Thyroid gland (tissue), 4 donors: ENCODE measurements at regions not wholly inside any gene's neighbourhood (a gene's known extent, or its start where the extent isn't known, plus 50 kb on each side); places are given as distances from the start of the nearest gene placed in this dataset.

Source experiments
- POLR2A ChIP-seq, 2 donors: fragments of 450-650 bp; IDR thresholded peaks; one replicate each; pipeline ENCODE4 v1.6.1; 2017; ENCODE audit warnings: antibody characterized with exemption in 2 of 2, mild to moderate bottlenecking in 2 of 2, moderate library complexity in 1 of 2
- TF ChIP-seq, protein P1 (sequence below), 6 experiments: fragments of 200-600 bp in 3 of 6; fragments of 450-650 bp in 3 of 6; sonication (generic) in 3 of 6; IDR thresholded peaks; one replicate each; pipeline ENCODE4 v1.5.1; 2016 to 2019; ENCODE audit warnings: antibody characterized with exemption in 6 of 6, mild to moderate bottlenecking in 2 of 6, inconsistent platforms in 1 of 6, moderate library complexity in 1 of 6

DNA sequence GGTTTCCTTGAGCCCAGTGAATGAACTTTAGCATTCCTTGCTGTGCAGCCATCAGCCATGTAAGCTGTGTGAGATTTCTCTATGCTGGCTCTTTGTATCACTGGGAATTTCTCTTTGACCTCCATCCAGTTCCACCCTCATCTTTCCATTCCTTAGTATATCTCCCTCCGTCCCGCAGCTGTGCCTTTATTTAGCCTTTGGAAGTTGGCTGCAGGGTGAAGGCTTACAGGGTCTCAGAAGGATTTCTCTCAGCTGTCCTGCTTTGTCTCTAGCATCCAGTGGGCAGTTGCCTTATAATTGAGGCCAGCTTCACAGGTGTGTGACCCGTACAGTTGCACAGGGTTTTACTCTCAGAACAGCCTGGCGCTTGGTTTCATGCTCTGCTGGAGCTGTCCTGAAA, 144.3 kb downstream of the PXDC1 start:
- TF ChIP-seq, protein P1, sequence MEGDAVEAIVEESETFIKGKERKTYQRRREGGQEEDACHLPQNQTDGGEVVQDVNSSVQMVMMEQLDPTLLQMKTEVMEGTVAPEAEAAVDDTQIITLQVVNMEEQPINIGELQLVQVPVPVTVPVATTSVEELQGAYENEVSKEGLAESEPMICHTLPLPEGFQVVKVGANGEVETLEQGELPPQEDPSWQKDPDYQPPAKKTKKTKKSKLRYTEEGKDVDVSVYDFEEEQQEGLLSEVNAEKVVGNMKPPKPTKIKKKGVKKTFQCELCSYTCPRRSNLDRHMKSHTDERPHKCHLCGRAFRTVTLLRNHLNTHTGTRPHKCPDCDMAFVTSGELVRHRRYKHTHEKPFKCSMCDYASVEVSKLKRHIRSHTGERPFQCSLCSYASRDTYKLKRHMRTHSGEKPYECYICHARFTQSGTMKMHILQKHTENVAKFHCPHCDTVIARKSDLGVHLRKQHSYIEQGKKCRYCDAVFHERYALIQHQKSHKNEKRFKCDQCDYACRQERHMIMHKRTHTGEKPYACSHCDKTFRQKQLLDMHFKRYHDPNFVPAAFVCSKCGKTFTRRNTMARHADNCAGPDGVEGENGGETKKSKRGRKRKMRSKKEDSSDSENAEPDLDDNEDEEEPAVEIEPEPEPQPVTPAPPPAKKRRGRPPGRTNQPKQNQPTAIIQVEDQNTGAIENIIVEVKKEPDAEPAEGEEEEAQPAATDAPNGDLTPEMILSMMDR (IDR thresholded peaks at IDR 0.05), result no peak
- no peak for TF ChIP-seq POLR2A (IDR thresholded peaks at IDR 0.05)
